ENCODE measurements at regions not wholly inside any gene's neighbourhood (a gene's known extent, or its start where the extent isn't known, plus 50 kb on each side); places are given as distances from the start of the nearest gene placed in this dataset.
A peak's percentile ranks its signal among the peaks of the same experiment; 100 is the strongest.
"Not testable (repeated sequence)": the region's sequence is repeated elsewhere in the genome, so short reads cannot be mapped to it uniquely, and the experiment has no call there.

- peaks cover 0 to 3% (median 0%) of the 10 kb centered on the region in 3 donors for H3K4me1 Mint-ChIP-seq
- H3K36me3 Mint-ChIP-seq: peaks cover 3% of the 10 kb centered on the region
Observed at GRCh38 chr1:244289991-244290785, 161.5 kb downstream of the ADSS2 start.

GRCh38 chr1:244291236-244292201 is 160.2 kb downstream of the ADSS2 start:
- H3K4me3 Mint-ChIP-seq: no peak overlapping the region

More at GRCh38 chr1:244289991-244290785, 161.5 kb downstream of the ADSS2 start:
- Mint-ChIP-seq H3K4me3 (no peak overlapping the region), H3K27ac (no peak overlapping the region), H3K9me3 (peaks cover 0 to 9% (median 6%) of the 10 kb centered on the region in 3 donors), H3K27me3 (peaks cover 8% of the 10 kb centered on the region)

GRCh38 chr1:244294599-244295224 is 157.0 kb downstream of the ADSS2 start:
- Mint-ChIP-seq H3K4me1 (peaks cover 5 to 10% (median 6%) of the 10 kb centered on the region in 3 donors), H3K27ac (no peak overlapping the region), H3K27me3 (peaks cover 8% of the 10 kb centered on the region), H3K36me3 (no peaks in the 10 kb centered on the region), H3K9me3 (no peaks in the 10 kb centered on the region), H3K4me3 (no peak overlapping the region)

More at GRCh38 chr1:244291236-244292201, 160.2 kb downstream of the ADSS2 start:
- no peak overlapping the region for H3K27ac Mint-ChIP-seq
- H3K36me3 Mint-ChIP-seq: peaks cover 2% of the 10 kb centered on the region
- peaks cover 0 to 9% (median 6%) of the 10 kb centered on the region in 3 donors for H3K9me3 Mint-ChIP-seq
- peaks cover 8% of the 10 kb centered on the region for H3K27me3 Mint-ChIP-seq
- peaks cover 0 to 3% (median 0%) of the 10 kb centered on the region in 3 donors for H3K4me1 Mint-ChIP-seq

- peaks cover 5 to 10% (median 6%) of the 10 kb centered on the region in 3 donors for H3K4me1 Mint-ChIP-seq
- H3K4me3 Mint-ChIP-seq: no peak overlapping the region
- peaks cover 4% of the 10 kb centered on the region for H3K27me3 Mint-ChIP-seq
- H3K9me3 Mint-ChIP-seq: no peaks in the 10 kb centered on the region
- H3K27ac Mint-ChIP-seq: no peak overlapping the region
- no peaks in the 10 kb centered on the region for H3K36me3 Mint-ChIP-seq
Observed at GRCh38 chr1:244296003-244296402, 155.7 kb downstream of the ADSS2 start.

GRCh38 chr1:244296447-244296846 is 155.3 kb downstream of the ADSS2 start:
- no peak overlapping the region for H3K27ac Mint-ChIP-seq
- H3K27me3 Mint-ChIP-seq: no peaks in the 10 kb centered on the region
- H3K36me3 Mint-ChIP-seq: no peaks in the 10 kb centered on the region
- peak overlapping the region in 1 of 4 donors; percentile 28 for H3K4me3 Mint-ChIP-seq
- no peaks in the 10 kb centered on the region for H3K9me3 Mint-ChIP-seq
- peaks cover 5 to 9% (median 6%) of the 10 kb centered on the region in 3 donors for H3K4me1 Mint-ChIP-seq

- Mint-ChIP-seq H3K27ac (no peak overlapping the region), H3K36me3 (no peaks in the 10 kb centered on the region)
Observed at GRCh38 chr1:244297087-244297486, 154.6 kb downstream of the ADSS2 start.

GRCh38 chr1:244297616-244298015 is 154.1 kb downstream of the ADSS2 start:
- Mint-ChIP-seq H3K4me3 (peak overlapping the region in 1 of 4 donors; percentile 76), H3K27me3 (no peaks in the 10 kb centered on the region), H3K9me3 (no peaks in the 10 kb centered on the region), H3K4me1 (peaks cover 5 to 13% (median 6%) of the 10 kb centered on the region in 3 donors), H3K27ac (no peak overlapping the region), H3K36me3 (no peaks in the 10 kb centered on the region)

More at GRCh38 chr1:244297087-244297486, 154.6 kb downstream of the ADSS2 start:
- Mint-ChIP-seq H3K9me3 (no peaks in the 10 kb centered on the region), H3K27me3 (no peaks in the 10 kb centered on the region), H3K4me3 (no peak overlapping the region), H3K4me1 (peaks cover 5 to 10% (median 6%) of the 10 kb centered on the region in 3 donors)

- H3K27ac Mint-ChIP-seq: peak overlapping the region in 2 of 3 donors; percentile 60 to 96
- not testable (repeated sequence) for H3K36me3 Mint-ChIP-seq, H3K9me3 Mint-ChIP-seq, H3K27me3 Mint-ChIP-seq
- peak overlapping the region in 2 of 4 donors; percentile 82 to 96 for H3K4me3 Mint-ChIP-seq
- H3K4me1 Mint-ChIP-seq: peaks cover 5 to 11% (median 6%) of the 10 kb centered on the region in 3 donors
Observed at GRCh38 chr1:244300029-244300375, 151.7 kb downstream of the ADSS2 start.

- Mint-ChIP-seq H3K9me3 (no peaks in the 10 kb centered on the region), H3K4me1 (peaks cover 5 to 11% (median 6%) of the 10 kb centered on the region in 3 donors), H3K4me3 (peak overlapping the region in 1 of 4 donors; percentile 65), H3K27me3 (no peaks in the 10 kb centered on the region), H3K36me3 (peaks cover 3% of the 10 kb centered on the region), H3K27ac (no peak overlapping the region)
Observed at GRCh38 chr1:244301595-244302130, 150.0 kb downstream of the ADSS2 start.

GRCh38 chr1:244302876-244303609 is 148.7 kb downstream of the ADSS2 start:
- Mint-ChIP-seq H3K4me3 (no peak overlapping the region), H3K9me3 (peaks cover 0 to 2% (median 1%) of the 10 kb centered on the region in 3 donors), H3K27me3 (no peaks in the 10 kb centered on the region), H3K36me3 (peaks cover 3% of the 10 kb centered on the region), H3K27ac (peak overlapping the region in 1 of 3 donors; percentile 81), H3K4me1 (peaks cover 5 to 10% (median 6%) of the 10 kb centered on the region in 3 donors)

- Mint-ChIP-seq H3K4me3 (no peak overlapping the region), H3K4me1 (peaks cover 5 to 9% (median 6%) of the 10 kb centered on the region in 3 donors), H3K27ac (no peak overlapping the region)
Observed at GRCh38 chr1:244303610-244303969, 148.1 kb downstream of the ADSS2 start.

GRCh38 chr1:244304156-244304555 is 147.6 kb downstream of the ADSS2 start:
- Mint-ChIP-seq H3K9me3 (peaks cover under 1 to 2% (median 1%) of the 10 kb centered on the region in 3 donors), H3K4me3 (peak overlapping the region in 1 of 4 donors; percentile 7), H3K4me1 (peaks cover 5 to 9% (median 5%) of the 10 kb centered on the region in 3 donors), H3K27me3 (no peaks in the 10 kb centered on the region), H3K27ac (no peak overlapping the region), H3K36me3 (peaks cover 3% of the 10 kb centered on the region)

More at GRCh38 chr1:244303610-244303969, 148.1 kb downstream of the ADSS2 start:
- Mint-ChIP-seq H3K27me3 (no peaks in the 10 kb centered on the region), H3K36me3 (peaks cover 3% of the 10 kb centered on the region), H3K9me3 (peaks cover 0 to 2% (median 1%) of the 10 kb centered on the region in 3 donors)

- Mint-ChIP-seq H3K4me3 (peak overlapping the region in 1 of 4 donors; percentile 7), H3K27me3 (no peaks in the 10 kb centered on the region), H3K9me3 (peaks cover 4% of the 10 kb centered on the region in 3 donors), H3K4me1 (peaks cover 0 to 4% (median under 1%) of the 10 kb centered on the region in 3 donors), H3K27ac (no peak overlapping the region), H3K36me3 (peaks cover 3% of the 10 kb centered on the region)
Observed at GRCh38 chr1:244304656-244305055, 147.1 kb downstream of the ADSS2 start.
